ENCODE measurements at regions not wholly inside any gene's neighbourhood (a gene's known extent, or its start where the extent isn't known, plus 50 kb on each side); places are given as distances from the start of the nearest gene placed in this dataset.

GRCh38 chr1:168372861-168373371, 92.2 kb downstream of the TBX19 start:
- H3K27me3 ChIP-seq = no peaks in the 10 kb centered on the region
- no peaks in the 10 kb centered on the region for H3K36me3 ChIP-seq
- DNase-seq = no peak
- no peaks in the 10 kb centered on the region for H3K4me1 ChIP-seq
- H3K9ac ChIP-seq (ENCODE audit: low read depth in 2 of 2, low read length in 2 of 2) = no peak overlapping the region
- TF ChIP-seq CTCF (IDR thresholded peaks at IDR 0.05) = no peak
- H3K9me3 ChIP-seq = no peaks in the 10 kb centered on the region
- no peak overlapping the region for H3K4me3 ChIP-seq
- intact Hi-C loops (cut with DNase I) = no loop called here
- H3K27ac ChIP-seq = no peak overlapping the region

GRCh38 chr1:168372307-168372706, 91.6 kb downstream of the TBX19 start:
- no peak overlapping the region for H3K27ac ChIP-seq
- H3K9me3 ChIP-seq = no peaks in the 10 kb centered on the region
- no peak overlapping the region for H3K4me3 ChIP-seq
- intact Hi-C loops (cut with DNase I) = no loop called here
- H3K27me3 ChIP-seq = no peaks in the 10 kb centered on the region
- H3K36me3 ChIP-seq = no peaks in the 10 kb centered on the region
- no peak overlapping the region for H3K9ac ChIP-seq (ENCODE audit: low read depth in 2 of 2, low read length in 2 of 2)
- DNase-seq = no peak
- no peak for TF ChIP-seq CTCF (IDR thresholded peaks at IDR 0.05)
- no peaks in the 10 kb centered on the region for H3K4me1 ChIP-seq

GRCh38 chr1:168371477-168371876, 90.8 kb downstream of the TBX19 start:
- Histone ChIP-seq H3K27ac (no peak overlapping the region), H3K4me3 (no peak overlapping the region), H3K27me3 (no peaks in the 10 kb centered on the region), H3K9ac (ENCODE audit: low read depth in 2 of 2, low read length in 2 of 2) (no peak overlapping the region), H3K4me1 (no peaks in the 10 kb centered on the region), H3K9me3 (no peaks in the 10 kb centered on the region), H3K36me3 (no peaks in the 10 kb centered on the region)
- TF ChIP-seq CTCF (IDR thresholded peaks at IDR 0.05) = no peak
- no peak for DNase-seq
- intact Hi-C loops (cut with DNase I) = no loop called here

- H3K27me3 ChIP-seq = no peaks in the 10 kb centered on the region
- no peak for TF ChIP-seq CTCF (IDR thresholded peaks at IDR 0.05)
- H3K36me3 ChIP-seq = no peaks in the 10 kb centered on the region
- no peak for DNase-seq
- H3K4me1 ChIP-seq = no peaks in the 10 kb centered on the region
- H3K9me3 ChIP-seq = no peaks in the 10 kb centered on the region
- H3K9ac ChIP-seq (ENCODE audit: low read depth in 2 of 2, low read length in 2 of 2) = no peak overlapping the region
- H3K27ac ChIP-seq = no peak overlapping the region
- intact Hi-C loops (cut with DNase I) = no loop called here
- no peak overlapping the region for H3K4me3 ChIP-seq
These were observed 89.9 kb downstream of the TBX19 start for GRCh38 chr1:168370586-168370985.

GRCh38 chr1:168369655-168370054, 89.0 kb downstream of the TBX19 start:
- DNase-seq = no peak
- H3K9me3 ChIP-seq = no peaks in the 10 kb centered on the region
- intact Hi-C loops (cut with DNase I) = no loop called here
- H3K4me1 ChIP-seq = no peaks in the 10 kb centered on the region
- TF ChIP-seq CTCF (IDR thresholded peaks at IDR 0.05) = no peak
- no peak overlapping the region for H3K9ac ChIP-seq (ENCODE audit: low read depth in 2 of 2, low read length in 2 of 2)
- no peaks in the 10 kb centered on the region for H3K27me3 ChIP-seq
- H3K4me3 ChIP-seq = no peak overlapping the region
- H3K36me3 ChIP-seq = no peaks in the 10 kb centered on the region
- no peak overlapping the region for H3K27ac ChIP-seq

- no peak overlapping the region for H3K4me3 ChIP-seq
- no peaks in the 10 kb centered on the region for H3K9me3 ChIP-seq
- H3K9ac ChIP-seq (ENCODE audit: low read depth in 2 of 2, low read length in 2 of 2) = no peak overlapping the region
- no peak for DNase-seq
- no peaks in the 10 kb centered on the region for H3K4me1 ChIP-seq
- intact Hi-C loops (cut with DNase I) = no loop called here
- no peaks in the 10 kb centered on the region for H3K36me3 ChIP-seq
- H3K27me3 ChIP-seq = no peaks in the 10 kb centered on the region
- no peak for TF ChIP-seq CTCF (IDR thresholded peaks at IDR 0.05)
- H3K27ac ChIP-seq = no peak overlapping the region
These were observed 87.5 kb downstream of the TBX19 start for GRCh38 chr1:168368131-168368530.
